ENCODE measurements at regions not wholly inside any gene's neighbourhood (a gene's known extent, or its start where the extent isn't known, plus 50 kb on each side); places are given as distances from the start of the nearest gene placed in this dataset.

- Histone ChIP-seq H3K36me3 (ENCODE audit: control insufficient read depth, insufficient read depth, low read length) (no peaks in the 10 kb centered on the region), H3K4me1 (ENCODE audit: control insufficient read depth, insufficient read depth, low read length) (no peaks in the 10 kb centered on the region), H3K27ac (ENCODE audit: low read length) (no peak overlapping the region), H3K27me3 (ENCODE audit: control insufficient read depth, insufficient read depth, low read length) (no peaks in the 10 kb centered on the region), H3K4me3 (ENCODE audit: low read depth in 2 of 2, low read length in 2 of 2) (no peak overlapping the region), H3K9me3 (ENCODE audit: control insufficient read depth, insufficient read depth, low read depth, low read length) (no peaks in the 10 kb centered on the region)
- in situ Hi-C loops (cut with HindIII; ENCODE audit: low pct_unique_long_range_greater_than_20kb, low sequenced_read_pairs) (no loop called here), intact Hi-C loops (cut with micrococcal nuclease; ENCODE audit: unreplicated experiment) (no loop called here)
- no peak for ATAC-seq
- CTCF ChIA-PET = no interaction called here
- DNase-seq (ENCODE audit: low read depth, low spot score) = no peak
- BruUV-seq (replicated peaks) = no TSS peak
- TF ChIP-seq CTCF (IDR thresholded peaks at IDR 0.05) (no peak), POLR2AphosphoS5 (IDR thresholded peaks at IDR 0.05; ENCODE audit: low read depth, low read length) (no peak), TCF7L2 (IDR thresholded peaks at IDR 0.05; ENCODE audit: low read depth, low read length) (no peak), REST (IDR thresholded peaks at IDR 0.05; ENCODE audit: insufficient read depth in 1 of 2, low read depth in 2 of 2, low read length in 1 of 2) (no peak), SIN3A (IDR thresholded peaks at IDR 0.05; ENCODE audit: borderline replicate concordance, insufficient read depth, low read depth, low read length) (no peak)
- POLR2A ChIA-PET = no interaction called here
These were observed 76.2 kb upstream of the RGS4 start for GRCh38 chr1:162992945-162993344.

GRCh38 chr1:162991444-162991843, 77.7 kb upstream of the RGS4 start:
- CTCF ChIA-PET = no interaction called here
- Histone ChIP-seq H3K4me1 (ENCODE audit: control insufficient read depth, insufficient read depth, low read length) (no peaks in the 10 kb centered on the region), H3K4me3 (ENCODE audit: low read depth in 2 of 2, low read length in 2 of 2) (no peak overlapping the region), H3K27me3 (ENCODE audit: control insufficient read depth, insufficient read depth, low read length) (no peaks in the 10 kb centered on the region), H3K9me3 (ENCODE audit: control insufficient read depth, insufficient read depth, low read depth, low read length) (no peaks in the 10 kb centered on the region), H3K27ac (ENCODE audit: low read length) (no peak overlapping the region), H3K36me3 (ENCODE audit: control insufficient read depth, insufficient read depth, low read length) (no peaks in the 10 kb centered on the region)
- in situ Hi-C loops (cut with HindIII; ENCODE audit: low pct_unique_long_range_greater_than_20kb, low sequenced_read_pairs) (no loop called here), intact Hi-C loops (cut with micrococcal nuclease; ENCODE audit: unreplicated experiment) (no loop called here)
- TF ChIP-seq POLR2AphosphoS5 (IDR thresholded peaks at IDR 0.05; ENCODE audit: low read depth, low read length) = no peak
- TF ChIP-seq REST (IDR thresholded peaks at IDR 0.05; ENCODE audit: insufficient read depth in 1 of 2, low read depth in 2 of 2, low read length in 1 of 2) = no peak
- TF ChIP-seq CTCF (IDR thresholded peaks at IDR 0.05) = no peak
- no peak for TF ChIP-seq SIN3A (IDR thresholded peaks at IDR 0.05; ENCODE audit: borderline replicate concordance, insufficient read depth, low read depth, low read length)
- no peak for DNase-seq (ENCODE audit: low read depth, low spot score)
- POLR2A ChIA-PET = no interaction called here
- no peak for ATAC-seq
- no TSS peak for BruUV-seq (replicated peaks)
